GM21619 (cell line): ENCODE measurements at regions not wholly inside any gene's neighbourhood (a gene's known extent, or its start where the extent isn't known, plus 50 kb on each side); places are given as distances from the start of the nearest gene placed in this dataset.
A peak's percentile ranks its signal among the peaks of the same experiment; 100 is the strongest.

Source experiments
- ATAC-seq: cut with Tn5 transposase; IDR thresholded peaks from one replicate; pipeline ENCODE4 v1.9.1; 2021; ENCODE audit not compliant: unreplicated experiment

DNA sequence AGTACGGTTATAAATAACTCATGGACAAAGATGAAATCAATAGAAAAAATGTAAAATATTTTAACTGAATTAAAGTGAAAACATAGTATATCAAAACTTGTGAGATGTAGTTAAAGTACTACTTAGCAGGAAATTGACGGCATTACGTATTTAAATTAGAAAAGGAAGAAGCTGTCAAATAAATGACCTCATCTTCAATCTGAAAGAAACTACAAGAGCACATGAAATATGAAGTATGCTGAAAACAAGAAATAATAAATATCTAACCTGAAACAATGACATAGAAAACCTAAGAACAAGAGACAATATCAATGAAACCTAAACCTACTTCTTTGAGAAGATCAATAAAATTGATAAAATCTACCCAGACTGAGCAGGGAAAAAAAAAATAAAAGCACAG, 122.2 kb upstream of the PDE4B start:
- ATAC-seq, result no peak

GRCh38 chr1:65674522-65674921, 118.2 kb upstream of the PDE4B start:
- no peak for ATAC-seq

DNA sequence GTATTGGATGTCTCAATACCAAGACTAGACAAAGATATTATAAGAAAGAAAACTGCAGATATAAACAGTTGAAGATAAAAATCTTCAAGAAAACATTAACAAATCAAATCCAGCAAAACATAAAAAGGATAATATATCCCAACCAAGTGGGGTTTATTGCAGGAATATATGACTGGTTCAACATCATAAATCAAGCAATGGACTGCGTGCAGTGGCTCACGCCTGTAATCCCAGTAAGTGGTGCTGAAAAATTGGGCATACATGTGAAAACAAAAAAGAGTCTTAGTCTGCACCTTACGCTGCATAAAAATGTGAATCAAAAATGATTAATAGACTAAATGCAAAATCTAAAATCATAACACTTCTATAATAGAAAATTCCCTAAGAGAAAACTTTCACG, 112.9 kb upstream of the PDE4B start:
- ATAC-seq, result no peak

DNA sequence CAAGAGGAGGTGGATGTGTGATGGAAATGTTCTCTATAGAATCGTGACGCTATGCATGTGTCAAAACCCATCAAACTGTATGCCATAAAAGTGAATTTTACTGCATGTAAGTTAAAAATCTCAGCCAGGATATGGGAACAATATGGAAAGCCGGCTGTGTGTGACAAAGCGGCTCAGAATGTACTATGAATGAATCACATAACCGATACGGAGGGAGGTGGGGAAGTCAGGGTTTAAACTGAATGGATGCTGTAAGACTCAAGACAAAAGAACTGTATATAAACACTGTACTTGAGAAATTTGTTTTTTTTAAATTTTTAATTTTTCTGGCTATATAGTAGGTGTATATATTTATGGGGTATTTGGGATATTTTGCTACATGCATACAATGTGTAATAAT, 111.6 kb upstream of the PDE4B start:
- no peak for ATAC-seq

DNA sequence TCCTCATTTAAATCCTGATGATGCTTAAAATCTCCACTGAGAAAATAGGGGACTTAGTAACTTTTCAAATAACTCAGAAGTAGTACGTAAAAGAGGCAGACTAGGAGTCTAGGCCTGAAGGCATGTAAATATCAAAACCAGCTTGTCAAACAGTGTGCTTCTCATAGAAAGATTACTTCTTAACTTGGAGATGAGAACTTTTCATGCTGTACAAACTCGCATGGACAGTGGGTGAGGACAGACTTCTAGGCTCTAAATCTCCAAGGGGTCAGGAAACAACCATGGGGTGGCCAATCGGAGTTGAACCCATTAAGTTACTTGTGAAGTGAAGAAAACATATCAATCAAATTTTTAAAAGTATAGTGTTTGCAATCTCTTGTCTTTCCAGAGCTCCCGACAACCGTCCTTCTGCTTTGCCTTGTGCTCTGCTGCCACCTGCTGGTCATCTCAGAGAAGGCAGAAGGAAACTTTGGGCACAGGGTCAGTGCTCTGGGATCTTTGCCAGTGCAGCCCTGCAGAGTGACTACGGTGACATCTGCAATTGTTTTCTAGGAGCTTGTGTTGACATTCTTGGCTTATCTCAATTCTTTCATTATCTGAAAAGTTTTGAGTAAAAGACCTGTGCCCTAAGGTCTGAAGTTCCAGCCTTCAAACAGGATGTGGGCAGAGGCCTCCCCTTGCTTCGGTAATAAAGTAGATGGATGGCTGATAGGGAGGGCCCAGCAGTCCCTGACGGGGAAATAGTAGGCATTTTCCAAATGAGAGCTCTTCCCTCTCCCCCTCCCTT, 105.1 kb upstream of the PDE4B start:
- peak; percentile 88 for ATAC-seq

GRCh38 chr1:65688215-65688566, 104.5 kb upstream of the PDE4B start:
- ATAC-seq, result no peak

- ATAC-seq, result no peak
Measured at GRCh38 chr1:65688848-65689247, 103.8 kb upstream of the PDE4B start.

DNA sequence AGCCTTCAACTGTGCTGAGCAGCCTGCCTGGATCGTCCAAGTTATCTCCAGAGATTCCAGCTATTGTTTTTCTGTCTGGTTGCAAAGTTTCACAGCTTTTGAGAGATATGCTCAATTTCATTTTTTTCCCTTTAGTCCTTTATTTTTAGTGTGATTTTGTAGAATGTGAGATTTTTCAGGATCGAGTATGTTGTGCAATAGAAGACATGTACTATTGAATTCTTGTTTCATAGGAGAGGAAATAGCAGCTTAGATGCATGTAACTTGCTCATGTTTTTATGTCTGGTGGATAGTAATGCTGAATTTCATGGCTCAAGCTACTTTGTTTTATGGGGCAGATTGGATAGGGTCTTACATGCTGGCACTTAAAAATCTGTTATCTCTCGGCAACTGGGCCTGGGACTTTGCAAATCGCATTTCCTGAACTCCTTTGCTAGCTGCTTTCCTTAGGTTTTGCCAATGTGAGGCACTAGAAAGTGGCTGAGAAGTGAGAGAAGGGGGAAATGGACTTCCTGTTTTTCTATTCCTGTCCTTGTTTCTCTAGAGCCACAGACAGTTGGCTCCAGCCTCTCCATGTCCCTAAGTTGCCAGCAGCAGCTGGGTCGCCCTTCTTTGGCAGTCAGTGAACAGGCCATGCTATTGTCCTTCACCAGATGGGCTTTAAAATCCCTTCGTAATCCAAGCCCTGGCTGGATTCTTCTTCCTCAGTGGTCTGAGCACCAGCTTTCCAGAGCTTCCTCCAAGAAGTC, 101.4 kb upstream of the PDE4B start:
- no peak for ATAC-seq

- ATAC-seq, result no peak
Measured at GRCh38 chr1:65691972-65692371, 100.7 kb upstream of the PDE4B start.

GRCh38 chr1:65694126-65694525, 98.6 kb upstream of the PDE4B start:
- no peak for ATAC-seq

- no peak for ATAC-seq
Measured at GRCh38 chr1:65694933-65695332, 97.8 kb upstream of the PDE4B start.

GRCh38 chr1:65698590-65698989, 94.1 kb upstream of the PDE4B start:
- no peak for ATAC-seq

GRCh38 chr1:65703853-65704252, 88.8 kb upstream of the PDE4B start:
- ATAC-seq, result peak; percentile 55

- no peak for ATAC-seq
Measured at GRCh38 chr1:65704318-65704717, 88.4 kb upstream of the PDE4B start.

GRCh38 chr1:65717815-65718454, 74.8 kb upstream of the PDE4B start:
- ATAC-seq, result no peak

DNA sequence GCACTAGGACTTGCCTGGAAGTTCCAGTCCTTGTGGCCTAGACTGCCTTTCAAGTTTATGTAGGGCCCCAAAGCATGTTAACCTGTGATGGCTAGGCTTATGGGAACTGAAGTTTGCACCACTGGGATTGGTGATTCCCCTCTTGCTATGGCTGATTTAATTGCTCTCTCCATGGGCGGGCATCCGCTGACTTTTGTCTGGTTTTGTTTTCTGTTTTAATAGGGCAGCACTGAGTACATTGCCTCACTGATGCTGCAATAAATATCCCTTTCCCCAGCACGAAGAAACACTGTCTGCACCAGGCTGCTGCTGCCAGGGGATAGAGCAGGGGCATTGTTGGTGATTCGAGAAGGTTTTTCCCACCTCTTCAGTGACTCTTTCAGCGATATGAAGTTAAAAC, 73.3 kb upstream of the PDE4B start:
- ATAC-seq, result no peak

- no peak for ATAC-seq
Measured at GRCh38 chr1:65722461-65722860, 70.2 kb upstream of the PDE4B start.

- no peak for ATAC-seq
Measured at GRCh38 chr1:65724151-65724550, 68.5 kb upstream of the PDE4B start.

- no peak for ATAC-seq
Measured at GRCh38 chr1:65725064-65725463, 67.6 kb upstream of the PDE4B start.

DNA sequence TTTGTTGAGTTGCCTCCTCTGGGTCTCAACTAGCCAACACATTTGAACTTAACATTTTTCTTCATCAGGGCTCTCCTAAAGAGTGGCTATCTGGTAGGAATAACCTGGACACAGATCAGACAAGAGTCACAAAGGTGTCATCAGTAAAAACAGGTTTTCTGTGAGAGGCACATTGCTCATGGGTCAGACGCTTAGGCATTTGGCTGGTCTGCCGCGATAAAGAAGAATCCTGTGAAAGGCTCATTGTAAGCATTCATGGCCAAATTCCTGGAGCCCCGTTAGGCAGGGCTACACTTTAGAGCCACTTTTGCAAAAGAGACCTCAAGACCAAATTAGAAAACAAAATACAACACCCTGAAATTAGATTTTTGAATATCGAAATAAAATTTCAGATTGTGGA, 64.2 kb upstream of the PDE4B start:
- no peak for ATAC-seq

GRCh38 chr1:65729259-65729658, 63.4 kb upstream of the PDE4B start:
- ATAC-seq, result no peak

DNA sequence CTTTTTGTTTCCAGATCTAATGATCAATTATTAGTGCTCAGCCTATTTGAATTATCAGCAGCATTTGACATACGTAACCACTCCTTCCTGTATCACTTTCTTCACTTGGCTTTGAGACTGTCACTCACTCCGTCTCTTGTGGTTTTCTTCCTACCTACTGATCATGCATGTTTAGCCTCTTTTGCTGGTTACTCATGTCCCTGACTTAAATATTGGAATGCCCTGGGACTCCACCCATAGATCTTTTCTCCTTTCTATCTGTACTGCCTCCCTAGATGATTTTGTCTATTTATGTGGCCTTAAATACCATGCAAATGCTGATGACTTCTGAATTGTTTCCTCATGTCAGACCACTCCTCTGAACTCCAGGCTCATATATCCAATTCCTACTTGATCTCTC, 57.7 kb upstream of the PDE4B start:
- ATAC-seq, result no peak
